ENCODE measurements at regions not wholly inside any gene's neighbourhood (a gene's known extent, or its start where the extent isn't known, plus 50 kb on each side); places are given as distances from the start of the nearest gene placed in this dataset.

DNA sequence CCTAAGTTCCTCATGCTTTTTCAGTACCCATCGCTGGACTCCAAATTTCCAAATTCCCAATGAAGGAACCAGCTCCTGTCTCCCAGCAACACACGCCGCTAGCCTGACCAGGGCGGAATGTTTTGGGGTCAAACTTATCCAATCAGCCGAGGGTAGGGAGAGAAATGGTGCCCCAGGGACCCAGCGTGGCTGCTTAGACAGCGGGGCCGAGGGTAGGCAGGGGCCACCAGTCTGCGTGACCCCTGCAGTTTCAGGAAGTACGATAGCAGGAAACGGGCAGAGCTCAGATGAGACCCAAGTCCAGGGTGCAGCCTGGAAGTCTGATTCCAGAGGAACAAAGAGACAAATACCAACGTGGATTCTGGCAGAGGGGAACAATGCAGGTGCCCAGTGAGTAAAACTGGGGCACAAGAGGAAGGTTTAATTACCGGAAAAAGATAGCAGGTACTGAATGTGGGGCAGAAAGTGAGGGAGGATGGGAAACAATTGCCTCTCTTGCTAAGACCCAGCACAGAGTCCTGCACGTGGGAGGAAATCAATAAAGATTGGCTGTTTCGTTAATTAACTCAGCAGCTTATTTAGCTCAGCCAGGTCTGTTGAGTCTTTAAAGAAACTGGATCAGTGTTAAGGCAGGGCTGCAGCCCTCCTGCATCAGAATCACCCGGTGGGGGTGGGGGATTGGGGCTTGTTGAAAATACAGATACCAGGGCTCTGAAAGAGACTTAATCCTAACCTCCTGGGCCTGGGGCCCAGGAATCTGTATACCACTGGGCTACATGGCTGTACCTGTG lies 50.4 kb upstream of the NFE2L3 start:
- DNase-seq = no peak

DNA sequence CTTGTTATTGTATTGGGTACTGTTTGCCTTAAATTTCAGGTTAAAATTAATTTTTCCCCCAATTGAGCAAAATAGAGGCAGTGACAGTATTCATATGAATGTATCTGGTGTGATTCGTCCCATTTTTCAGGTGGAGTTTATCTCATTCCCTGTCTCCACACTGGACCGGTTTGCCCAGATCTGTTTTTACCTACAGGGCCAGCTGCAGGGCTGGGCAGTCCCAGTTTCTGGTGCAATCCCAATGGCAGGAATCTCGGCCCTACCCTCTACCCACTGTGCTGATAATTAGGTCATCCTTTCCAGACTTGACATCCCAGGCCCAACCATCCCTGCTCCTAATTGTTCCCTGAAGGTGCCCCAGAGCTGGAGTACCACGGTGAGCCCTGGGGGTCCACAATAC lies 49.8 kb upstream of the NFE2L3 start:
- DNase-seq = no peak
